ENCODE measurements at regions not wholly inside any gene's neighbourhood (a gene's known extent, or its start where the extent isn't known, plus 50 kb on each side); places are given as distances from the start of the nearest gene placed in this dataset.
"Not testable (repeated sequence)": the region's sequence is repeated elsewhere in the genome, so short reads cannot be mapped to it uniquely, and the experiment has no call there.

DNA sequence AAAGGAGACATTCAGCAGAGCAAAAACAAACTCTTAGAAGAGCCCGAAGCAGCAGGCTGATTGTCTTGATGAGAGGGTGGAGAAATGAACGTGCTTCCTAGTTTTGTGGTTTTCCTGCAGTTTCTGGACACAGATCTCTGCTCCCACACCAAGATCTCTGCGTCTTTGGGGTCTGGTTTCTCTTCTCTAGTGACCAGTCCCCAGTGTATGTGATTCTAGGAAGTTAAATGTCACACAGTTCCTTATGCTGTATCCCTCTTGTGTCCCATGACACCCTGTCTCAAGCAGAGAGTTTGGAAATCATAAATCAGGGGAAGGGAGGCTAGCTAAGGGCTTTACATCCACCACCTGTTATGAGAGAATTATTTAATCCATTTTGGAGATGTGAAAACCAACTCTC, 55.4 kb upstream of the KLF14 start:
- TF ChIP-seq, protein P1, sequence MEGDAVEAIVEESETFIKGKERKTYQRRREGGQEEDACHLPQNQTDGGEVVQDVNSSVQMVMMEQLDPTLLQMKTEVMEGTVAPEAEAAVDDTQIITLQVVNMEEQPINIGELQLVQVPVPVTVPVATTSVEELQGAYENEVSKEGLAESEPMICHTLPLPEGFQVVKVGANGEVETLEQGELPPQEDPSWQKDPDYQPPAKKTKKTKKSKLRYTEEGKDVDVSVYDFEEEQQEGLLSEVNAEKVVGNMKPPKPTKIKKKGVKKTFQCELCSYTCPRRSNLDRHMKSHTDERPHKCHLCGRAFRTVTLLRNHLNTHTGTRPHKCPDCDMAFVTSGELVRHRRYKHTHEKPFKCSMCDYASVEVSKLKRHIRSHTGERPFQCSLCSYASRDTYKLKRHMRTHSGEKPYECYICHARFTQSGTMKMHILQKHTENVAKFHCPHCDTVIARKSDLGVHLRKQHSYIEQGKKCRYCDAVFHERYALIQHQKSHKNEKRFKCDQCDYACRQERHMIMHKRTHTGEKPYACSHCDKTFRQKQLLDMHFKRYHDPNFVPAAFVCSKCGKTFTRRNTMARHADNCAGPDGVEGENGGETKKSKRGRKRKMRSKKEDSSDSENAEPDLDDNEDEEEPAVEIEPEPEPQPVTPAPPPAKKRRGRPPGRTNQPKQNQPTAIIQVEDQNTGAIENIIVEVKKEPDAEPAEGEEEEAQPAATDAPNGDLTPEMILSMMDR (conservative IDR thresholded peaks at IDR 0.05), result no peak
- no peak overlapping the region for H3K27ac ChIP-seq

DNA sequence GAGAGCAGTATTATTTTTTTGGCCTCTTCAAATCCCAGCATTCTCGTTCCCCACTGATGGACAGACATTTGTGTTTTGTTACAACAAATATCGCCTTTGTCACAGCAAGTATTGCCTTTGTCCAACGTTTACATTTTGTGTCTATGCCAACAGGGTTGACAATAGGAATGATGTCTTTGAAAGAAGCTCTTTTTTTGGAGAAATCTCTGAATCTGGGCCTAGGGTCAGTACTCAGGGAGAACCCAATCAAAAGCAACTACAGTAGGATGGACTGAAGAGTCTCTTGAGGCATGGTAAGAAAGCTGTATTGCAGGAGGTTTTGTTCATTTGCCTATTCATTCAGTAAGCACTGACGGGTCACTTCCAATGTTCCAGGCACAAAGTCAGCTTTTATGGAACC, 57.7 kb upstream of the KLF14 start:
- H3K27ac ChIP-seq, result no peak overlapping the region
- TF ChIP-seq, protein P1 (conservative IDR thresholded peaks at IDR 0.05), result no peak

DNA sequence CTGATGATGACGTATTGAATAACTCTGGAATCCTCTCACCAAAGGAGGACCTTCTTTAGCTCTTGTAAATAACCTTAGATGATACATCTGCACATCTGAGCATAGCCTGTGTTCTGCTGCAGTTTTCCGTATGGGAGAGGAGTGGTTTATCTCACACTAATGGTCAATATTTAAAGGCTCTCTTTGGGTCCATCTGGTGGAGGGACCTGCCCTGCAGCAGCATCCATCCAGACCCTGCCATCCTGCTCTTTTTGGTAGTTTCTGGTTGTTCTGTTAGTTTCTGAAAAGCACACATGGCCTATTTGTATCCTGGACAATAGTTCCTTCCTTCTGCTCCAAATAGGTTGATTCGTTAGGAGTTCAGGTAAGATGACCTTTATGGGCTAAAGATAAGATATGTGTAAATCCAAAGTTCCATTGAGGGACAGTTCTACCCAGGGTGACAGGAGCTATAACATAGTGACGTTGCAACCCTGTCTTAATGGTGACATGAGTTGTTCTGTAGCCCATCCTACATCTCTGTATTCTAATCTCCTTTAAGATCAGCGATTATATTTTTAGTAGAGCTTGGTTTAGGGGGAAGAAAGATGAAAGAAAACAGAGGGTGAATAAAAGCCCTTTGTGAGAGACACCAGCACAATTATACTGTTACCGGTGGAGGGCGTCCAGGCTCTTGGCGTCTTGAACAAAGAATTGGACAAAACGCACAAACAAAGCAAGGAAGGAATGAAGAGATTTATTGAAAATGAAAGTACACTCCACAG, 60.0 kb upstream of the KLF14 start:
- no peak overlapping the region for H3K27ac ChIP-seq

DNA sequence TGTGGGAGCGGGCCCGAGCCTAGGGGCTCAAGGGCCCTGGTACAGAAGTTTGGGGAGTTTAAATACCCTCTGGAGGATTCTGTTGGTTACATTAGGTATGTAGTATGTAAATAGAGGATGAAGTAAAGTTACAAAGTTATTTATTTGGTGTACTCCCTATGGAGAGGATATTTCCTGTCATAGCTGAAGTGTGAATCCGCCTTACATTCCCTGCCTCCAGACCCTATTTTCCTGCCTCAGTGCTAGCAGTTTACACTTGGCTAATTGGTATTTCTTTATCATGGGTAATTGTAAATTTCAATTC, 60.6 kb upstream of the KLF14 start:
- TF ChIP-seq, protein P1 (conservative IDR thresholded peaks at IDR 0.05), result no peak
- no peak overlapping the region for H3K27ac ChIP-seq

More for the DNA sequence above, 60.0 kb upstream of the KLF14 start:
- TF ChIP-seq, protein P1 (conservative IDR thresholded peaks at IDR 0.05), result no peak

DNA sequence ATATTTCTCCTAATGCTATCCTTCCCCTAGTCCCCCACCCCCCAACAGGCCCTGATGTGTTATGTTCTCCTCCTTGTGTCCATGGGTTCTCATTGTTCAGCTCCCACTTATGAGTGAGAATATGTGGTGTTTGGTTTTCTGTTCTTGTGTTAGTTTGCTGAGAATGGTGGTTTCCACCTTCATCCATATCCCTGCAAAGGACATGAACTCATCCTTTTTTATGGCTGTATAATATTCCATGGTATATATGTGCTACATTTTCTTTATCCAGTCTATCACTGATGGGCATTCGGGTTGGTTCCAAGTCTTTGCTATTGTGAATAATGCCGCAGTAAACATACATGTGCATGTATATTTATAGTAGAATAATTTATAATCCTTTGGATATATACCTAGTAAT, 62.4 kb upstream of the KLF14 start:
- not testable (repeated sequence) for H3K27ac ChIP-seq

DNA sequence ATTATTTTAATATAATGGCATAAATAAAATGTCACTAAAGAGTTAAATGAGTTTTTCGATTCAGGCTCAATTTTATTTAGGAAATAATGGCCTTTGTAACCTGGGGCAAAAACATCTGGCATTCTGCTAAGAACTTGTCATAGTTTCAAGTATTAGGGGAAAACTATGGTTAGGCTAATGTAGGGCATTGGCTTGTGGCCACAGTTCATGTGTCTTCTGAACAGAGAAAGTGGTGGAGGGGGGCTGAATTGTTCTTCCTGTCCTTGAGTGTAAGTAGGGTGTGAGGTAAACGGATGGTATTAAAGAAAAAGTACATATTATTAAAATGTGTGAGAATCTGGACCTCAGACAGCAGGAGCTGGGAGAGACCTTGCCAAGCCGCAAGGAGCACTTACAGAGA, 69.1 kb upstream of the KLF14 start:
- TF ChIP-seq, protein P1 (conservative IDR thresholded peaks at IDR 0.05), result no peak
- H3K27ac ChIP-seq, result no peak overlapping the region

DNA sequence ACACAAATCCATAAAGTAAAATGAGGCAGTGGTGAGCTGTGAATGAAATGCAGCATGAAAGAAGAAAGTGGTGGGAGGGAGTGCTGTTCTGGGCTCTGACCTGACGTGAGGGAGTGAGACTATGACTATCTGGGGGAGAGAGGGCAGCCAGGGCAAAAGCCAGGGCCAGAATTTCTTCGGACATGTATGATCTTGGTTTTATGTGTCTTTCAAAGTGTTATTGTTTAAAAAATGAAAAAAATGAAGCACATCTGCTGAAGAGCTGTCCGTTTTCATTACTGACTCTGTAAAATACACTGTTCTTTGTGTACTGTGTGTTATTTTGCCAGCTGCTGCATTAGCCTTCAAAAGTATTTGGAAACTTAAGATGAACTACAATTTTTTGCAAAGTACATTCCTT, 70.2 kb upstream of the KLF14 start:
- no peak overlapping the region for H3K27ac ChIP-seq
- TF ChIP-seq, protein P1 (conservative IDR thresholded peaks at IDR 0.05), result no peak

DNA sequence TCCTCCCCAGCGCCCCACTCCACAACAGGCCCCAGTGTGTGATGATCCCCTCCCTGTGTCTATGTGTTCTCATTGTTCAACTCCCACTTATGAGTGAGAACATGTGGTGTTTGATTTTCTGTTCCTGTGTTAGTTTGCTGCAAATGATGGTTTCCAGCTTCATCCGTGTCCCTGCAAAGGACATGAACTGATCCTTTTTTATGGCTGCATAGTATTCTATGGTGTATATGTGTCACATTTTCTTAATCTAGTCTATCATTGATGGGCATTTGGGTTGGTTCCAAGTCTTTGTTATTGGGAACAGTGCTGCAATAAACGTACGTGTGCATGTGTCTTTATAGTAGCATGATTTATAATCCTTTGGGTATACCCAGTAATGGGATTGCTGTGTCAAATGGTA, 78.8 kb upstream of the KLF14 start:
- not testable (repeated sequence) for H3K27ac ChIP-seq
